SK-MEL-5 (cell line): ENCODE measurements at regions not wholly inside any gene's neighbourhood (a gene's known extent, or its start where the extent isn't known, plus 50 kb on each side); places are given as distances from the start of the nearest gene placed in this dataset.
"Not testable (repeated sequence)": the region's sequence is repeated elsewhere in the genome, so short reads cannot be mapped to it uniquely, and the experiment has no call there.

Experiments
- DNase-seq: peaks from one replicate; pipeline ENCODE4 v3.0.0-alpha.2; 2016; ENCODE audit warnings: low read depth, low spot score
- in situ Hi-C: cut with HindIII; loops from 2 replicates; pipeline ENCODE4 v1.10.0; 2016; ENCODE audit warnings: low sequenced_read_pairs, high pct_unique_total_duplicates, low pct_unique_long_range_greater_than_20kb

GRCh38 chr12:119931402-119931801 lies 54.3 kb upstream of the CIT start:
- in situ Hi-C loops = no loop called here
- DNase-seq = no peak

- in situ Hi-C loops = no loop called here
- no peak for DNase-seq
Observed at GRCh38 chr12:119932921-119933320, 55.8 kb upstream of the CIT start.

- in situ Hi-C loops, DNase-seq: not testable (repeated sequence)
Observed at GRCh38 chr12:119934780-119935179, 54.3 kb upstream of the BICDL1 start.

- in situ Hi-C loops = no loop called here
- DNase-seq = no peak
Observed at GRCh38 chr12:119936705-119937311, 52.2 kb upstream of the BICDL1 start.

- in situ Hi-C loops = no loop called here
Observed at GRCh38 chr12:119938049-119938667, 50.9 kb upstream of the BICDL1 start.

More at GRCh38 chr12:119938049-119938667, 50.9 kb upstream of the BICDL1 start:
- DNase-seq = peak; percentile 75
